Mucosa of descending colon (tissue), 3 donors: ENCODE measurements at regions not wholly inside any gene's neighbourhood (a gene's known extent, or its start where the extent isn't known, plus 50 kb on each side); places are given as distances from the start of the nearest gene placed in this dataset.

Experiments
- ATAC-seq: fragments of 200-7000 bp; cut with Tn5 transposase; one replicate; pipeline ENCODE4 v1.9.1; 2020; ENCODE audit warnings: mild to moderate bottlenecking, moderate library complexity
- DNase-seq, 3 donors: peaks; one replicate each; pipeline ENCODE4 v3.0.0-alpha.2; 2020
- H3K36me3 ChIP-seq: fragments of 200-600 bp; one replicate; pipeline ENCODE4 v1.8.0; 2021; ENCODE audit warnings: low read depth, mild to moderate bottlenecking
- H3K4me1 ChIP-seq: fragments of 200-600 bp; one replicate; pipeline ENCODE4 v1.8.0; 2021; ENCODE audit warnings: low read depth, mild to moderate bottlenecking
- H3K4me3 ChIP-seq: fragments of 200-600 bp; one replicate; pipeline ENCODE4 v1.8.0; 2021; ENCODE audit warnings: mild to moderate bottlenecking
- H3K9me3 ChIP-seq: fragments of 200-600 bp; one replicate; pipeline ENCODE4 v1.8.0; 2021; ENCODE audit warnings: mild to moderate bottlenecking
- CTCF ChIP-seq: fragments of 200-600 bp; IDR thresholded peaks from one replicate; pipeline ENCODE4 v1.8.0; 2022; ENCODE audit warnings: antibody characterized with exemption, mild to moderate bottlenecking
- intact Hi-C, 2 donors: fragments of 100-400 bp; cut with DNase I in 1 of 2; cut with micrococcal nuclease in 1 of 2; formaldehyde crosslinking; loops; one replicate each; pipeline versions ENCODE4 v1.11.0 to v1.11.1; 2022; cut with DNase I, micrococcal nuclease
- donor health status: DM: no; HTN: no; CAD: no; lungs with moderate emphysema.
- donor health status: DM: no; HTN: no; CAD: no.
- donor health status: DM: no; HTN: yes; CAD: no.

GRCh38 chr17:63358111-63358839 is 87.8 kb downstream of the CYB561 start:
- intact Hi-C loops, result no loop called here
- DNase-seq, result no peak
- Histone ChIP-seq H3K4me1 (peaks cover 6% of the 10 kb centered on the region), H3K9me3 (no peaks in the 10 kb centered on the region), H3K36me3 (no peaks in the 10 kb centered on the region), H3K4me3 (no peak overlapping the region)
- no peak for TF ChIP-seq CTCF
- ATAC-seq, result no peak

- Histone ChIP-seq H3K4me1 (peaks cover 6% of the 10 kb centered on the region), H3K36me3 (no peaks in the 10 kb centered on the region), H3K4me3 (no peak overlapping the region), H3K9me3 (no peaks in the 10 kb centered on the region)
- DNase-seq (no peak), ATAC-seq (no peak)
- TF ChIP-seq CTCF, result no peak
- intact Hi-C loops, result no loop called here
Observed at GRCh38 chr17:63358956-63359355, 87.2 kb downstream of the CYB561 start.

GRCh38 chr17:63361182-63361581 is 84.9 kb downstream of the CYB561 start:
- no peak for TF ChIP-seq CTCF
- intact Hi-C loops, result no loop called here
- H3K36me3 ChIP-seq, result no peaks in the 10 kb centered on the region
- H3K4me3 ChIP-seq, result no peak overlapping the region
- H3K4me1 ChIP-seq, result peaks cover 6% of the 10 kb centered on the region
- H3K9me3 ChIP-seq, result no peaks in the 10 kb centered on the region
- DNase-seq (no peak), ATAC-seq (no peak)

GRCh38 chr17:63362115-63362514 is 84.0 kb downstream of the CYB561 start:
- no peak for TF ChIP-seq CTCF
- H3K4me1 ChIP-seq, result no peaks in the 10 kb centered on the region

GRCh38 chr17:63364387-63364786 is 81.7 kb downstream of the CYB561 start:
- H3K4me1 ChIP-seq, result no peaks in the 10 kb centered on the region
- no peaks in the 10 kb centered on the region for H3K9me3 ChIP-seq
- ATAC-seq (no peak), DNase-seq (no peak)
- no peak for TF ChIP-seq CTCF
- intact Hi-C loops, result no loop called here
- H3K4me3 ChIP-seq, result no peak overlapping the region
- H3K36me3 ChIP-seq, result no peaks in the 10 kb centered on the region

More at GRCh38 chr17:63362115-63362514, 84.0 kb downstream of the CYB561 start:
- DNase-seq (no peak), ATAC-seq (no peak)
- Histone ChIP-seq H3K9me3 (no peaks in the 10 kb centered on the region), H3K4me3 (no peak overlapping the region), H3K36me3 (no peaks in the 10 kb centered on the region)
- intact Hi-C loops, result no loop called here

GRCh38 chr17:63364944-63365343 is 81.2 kb downstream of the CYB561 start:
- H3K4me3 ChIP-seq, result no peak overlapping the region
- ATAC-seq (no peak), DNase-seq (no peak)
- no peak for TF ChIP-seq CTCF
- no peaks in the 10 kb centered on the region for H3K36me3 ChIP-seq
- H3K9me3 ChIP-seq, result no peaks in the 10 kb centered on the region
- H3K4me1 ChIP-seq, result no peaks in the 10 kb centered on the region
- intact Hi-C loops, result no loop called here
